Gastroesophageal sphincter (tissue), 3 donors: ENCODE measurements at regions not wholly inside any gene's neighbourhood (a gene's known extent, or its start where the extent isn't known, plus 50 kb on each side); places are given as distances from the start of the nearest gene placed in this dataset.
"Not testable (repeated sequence)": the region's sequence is repeated elsewhere in the genome, so short reads cannot be mapped to it uniquely, and the experiment has no call there.

ENCODE experiments used
- CTCF ChIP-seq, 4 experiments: fragments of 200-600 bp in 2 of 4; fragments of 450-650 bp in 2 of 4; sonication (generic) in 1 of 4; IDR thresholded peaks; one replicate each; pipeline ENCODE4 v1.5.1; 2017 to 2019; ENCODE audit warnings: antibody characterized with exemption in 4 of 4, mild to moderate bottlenecking in 2 of 4, moderate library complexity in 2 of 4
- EP300 ChIP-seq: sonication (generic); formaldehyde crosslinking; IDR thresholded peaks from one replicate; pipeline ENCODE4 v1.6.1; 2017; ENCODE audit warnings: antibody characterized with exemption, mild to moderate bottlenecking
- POLR2A ChIP-seq, 2 donors: fragments of 450-650 bp; IDR thresholded peaks; one replicate each; pipeline ENCODE4 v1.6.1; 2017; ENCODE audit warnings: antibody characterized with exemption in 2 of 2, mild to moderate bottlenecking in 2 of 2, moderate library complexity in 1 of 2

- not testable (repeated sequence) for TF ChIP-seq EP300; CTCF (IDR thresholded peaks at IDR 0.05); POLR2A (IDR thresholded peaks at IDR 0.05)
Measured at GRCh38 chr10:64441872-64442271, 920.7 kb downstream of the REEP3 start.
